ENCODE measurements at regions not wholly inside any gene's neighbourhood (a gene's known extent, or its start where the extent isn't known, plus 50 kb on each side); places are given as distances from the start of the nearest gene placed in this dataset.

DNA sequence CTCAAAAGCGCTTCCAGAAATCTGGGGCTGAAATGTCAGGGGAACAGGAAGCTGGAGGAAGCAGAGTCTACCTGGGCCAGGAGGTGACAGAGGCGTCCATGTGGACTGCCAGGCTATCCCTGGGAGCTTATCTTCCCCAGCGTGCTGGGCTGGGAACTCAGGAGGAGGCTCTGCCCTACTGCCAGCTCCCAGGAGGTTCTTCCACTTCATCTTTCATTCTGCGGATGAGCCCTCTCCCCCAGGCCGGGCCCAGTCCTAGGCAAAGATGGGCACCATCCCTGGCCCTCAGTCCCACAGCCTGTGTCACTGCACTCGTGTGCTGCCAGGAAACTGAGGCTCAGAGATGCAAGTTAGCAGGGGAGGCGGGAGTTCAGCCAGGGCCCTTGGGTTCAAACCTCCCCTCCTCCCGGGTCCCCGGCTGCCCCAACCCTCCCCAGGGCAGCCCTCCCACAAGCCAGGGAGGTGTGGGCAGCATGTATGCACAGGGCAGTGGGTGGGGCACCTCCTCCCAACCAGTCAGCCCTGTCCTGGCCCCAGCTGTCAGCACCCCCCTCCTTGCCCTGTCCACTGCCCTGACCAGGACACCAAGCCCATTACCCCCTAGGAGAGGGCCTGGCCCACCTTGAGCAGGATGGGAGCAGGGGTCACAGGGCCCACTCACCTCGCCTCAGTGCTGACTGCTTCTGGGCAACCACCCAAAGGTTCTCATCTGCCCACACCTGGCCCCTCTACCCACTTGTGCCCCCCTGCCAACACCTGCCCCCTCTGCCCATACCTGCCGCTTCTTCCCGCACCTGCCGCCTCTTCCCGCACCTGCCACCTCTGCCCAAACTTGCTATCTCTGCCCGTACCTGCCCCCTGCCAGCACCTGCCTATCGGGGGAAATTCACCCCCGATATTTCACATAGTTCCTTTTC lies 226.0 kb downstream of the NPHP4 start:
- no peak for DNase-seq

DNA sequence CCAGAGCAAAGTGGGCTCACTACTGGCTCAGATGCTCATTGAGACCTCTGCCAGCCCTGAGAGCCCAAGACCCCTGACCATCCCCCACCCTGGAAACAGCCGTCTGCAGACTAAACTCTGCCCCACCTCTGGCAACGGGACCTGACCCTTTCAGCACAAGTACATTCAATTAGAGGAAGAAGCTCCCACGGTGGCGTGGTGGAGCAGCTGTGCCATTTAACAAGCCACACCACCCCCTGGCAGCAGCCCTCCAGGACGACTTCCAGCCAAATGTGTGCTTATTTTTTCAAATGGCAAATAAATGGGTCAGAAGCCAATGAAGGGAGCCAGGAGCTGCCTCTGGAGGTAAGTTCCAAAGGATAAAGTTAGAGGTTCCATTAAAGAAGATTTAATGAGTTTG lies 226.7 kb downstream of the NPHP4 start:
- DNase-seq, result no peak

DNA sequence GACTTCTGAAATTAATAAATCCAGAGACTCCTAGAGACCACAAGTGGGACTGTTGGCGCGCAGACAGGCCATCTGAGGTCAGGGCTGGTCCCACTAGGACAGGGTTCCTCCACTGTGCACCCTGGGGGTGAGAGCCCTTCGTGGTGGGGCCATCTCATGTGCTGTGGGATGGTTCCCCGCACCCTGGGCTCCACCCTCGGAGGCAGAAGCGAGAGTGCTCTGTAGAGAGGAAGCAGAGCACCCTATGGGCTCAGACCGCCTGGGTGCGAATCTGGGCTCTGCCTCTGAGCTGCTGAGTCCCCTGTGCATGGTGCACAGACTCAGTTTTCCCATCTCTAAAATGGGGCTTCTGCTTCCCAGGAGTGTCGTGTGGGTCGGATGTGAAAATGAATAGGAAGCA lies 227.3 kb downstream of the NPHP4 start:
- DNase-seq, result no peak

DNA sequence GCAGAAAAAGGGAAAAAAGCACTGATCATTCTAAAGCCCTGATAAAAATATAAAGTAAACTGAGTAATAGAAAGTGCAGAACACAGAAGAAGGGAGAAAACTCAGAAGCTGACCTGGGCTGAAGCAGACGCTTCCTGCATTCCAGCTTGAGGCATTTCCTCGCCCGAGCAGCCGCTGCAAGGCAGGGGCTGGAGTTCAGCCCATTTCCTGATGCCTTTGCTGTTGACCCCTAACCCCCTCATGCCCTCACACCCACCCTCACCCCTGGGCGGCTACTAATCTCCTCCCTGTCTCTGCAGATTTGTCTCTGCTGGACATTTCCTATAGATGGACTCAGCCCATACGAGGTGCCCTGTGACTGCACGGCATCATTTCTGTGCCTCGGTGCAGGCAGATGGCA lies 227.8 kb downstream of the NPHP4 start:
- DNase-seq, result no peak

DNA sequence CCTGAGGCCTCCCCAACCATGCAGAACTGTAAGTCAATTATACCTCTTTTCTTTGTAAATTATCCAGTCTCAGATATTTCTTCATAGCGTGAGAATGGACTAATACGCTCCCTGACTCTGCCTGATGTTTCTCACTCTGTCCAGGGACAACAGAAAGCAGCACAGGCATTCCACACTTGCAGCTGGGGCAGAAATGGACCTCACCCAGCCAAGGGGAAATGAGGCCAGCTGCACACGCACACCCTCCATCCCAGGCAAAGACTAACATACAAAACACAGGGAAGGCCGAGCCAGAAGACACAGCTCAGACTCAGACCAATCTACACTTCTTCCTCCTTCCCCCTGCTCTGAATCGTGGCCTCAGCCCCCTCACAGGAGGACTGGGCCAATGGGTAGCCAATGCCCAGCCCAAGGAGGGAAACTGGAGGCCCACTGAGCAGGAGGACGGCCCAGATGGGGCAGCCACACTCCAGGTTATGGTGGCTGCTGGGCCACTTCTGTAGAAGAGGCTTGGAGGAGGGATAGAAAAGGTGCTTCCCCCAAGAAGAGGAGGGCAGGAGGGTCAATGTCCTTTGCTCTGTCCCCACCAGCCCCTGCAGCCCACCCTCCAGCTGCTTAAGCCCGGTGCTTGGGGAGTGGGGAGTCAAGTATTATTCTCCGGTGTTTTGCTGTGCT lies 228.4 kb downstream of the NPHP4 start:
- no peak for DNase-seq

DNA sequence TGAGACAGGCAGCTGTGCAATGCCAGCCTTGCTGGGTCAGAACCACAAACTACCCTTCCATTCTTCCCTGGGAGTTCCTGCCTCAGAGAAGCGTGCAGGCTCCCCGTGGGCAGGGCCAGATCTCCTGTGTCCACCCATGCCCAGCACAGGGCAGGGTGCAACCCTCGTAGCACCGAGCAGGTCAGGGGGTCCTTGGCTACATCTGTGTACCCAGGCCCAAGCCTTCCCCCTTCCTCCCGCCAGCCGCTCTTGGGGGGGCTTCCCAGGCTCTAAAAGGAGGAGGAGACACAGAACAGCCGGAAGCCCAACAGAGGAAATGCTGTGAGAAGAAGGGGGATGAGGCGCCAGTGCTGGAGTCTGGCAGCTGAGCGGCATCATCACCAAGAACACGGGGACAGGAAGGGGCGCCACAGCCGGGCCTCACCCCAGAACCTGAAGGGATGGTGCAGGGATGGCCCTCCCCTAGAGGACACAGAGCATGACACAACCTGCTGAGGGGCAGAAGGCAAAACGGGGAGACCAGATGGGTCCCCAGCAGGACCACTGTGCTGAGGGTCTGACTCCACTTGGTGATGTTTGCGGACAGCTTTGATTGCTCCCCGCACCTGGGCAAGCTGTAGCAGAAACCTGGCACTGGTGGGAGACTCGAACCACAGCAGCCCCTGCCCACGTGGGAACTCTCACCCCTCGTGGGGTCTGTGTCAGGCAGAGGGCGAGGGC lies 233.2 kb downstream of the NPHP4 start:
- no peak for DNase-seq

DNA sequence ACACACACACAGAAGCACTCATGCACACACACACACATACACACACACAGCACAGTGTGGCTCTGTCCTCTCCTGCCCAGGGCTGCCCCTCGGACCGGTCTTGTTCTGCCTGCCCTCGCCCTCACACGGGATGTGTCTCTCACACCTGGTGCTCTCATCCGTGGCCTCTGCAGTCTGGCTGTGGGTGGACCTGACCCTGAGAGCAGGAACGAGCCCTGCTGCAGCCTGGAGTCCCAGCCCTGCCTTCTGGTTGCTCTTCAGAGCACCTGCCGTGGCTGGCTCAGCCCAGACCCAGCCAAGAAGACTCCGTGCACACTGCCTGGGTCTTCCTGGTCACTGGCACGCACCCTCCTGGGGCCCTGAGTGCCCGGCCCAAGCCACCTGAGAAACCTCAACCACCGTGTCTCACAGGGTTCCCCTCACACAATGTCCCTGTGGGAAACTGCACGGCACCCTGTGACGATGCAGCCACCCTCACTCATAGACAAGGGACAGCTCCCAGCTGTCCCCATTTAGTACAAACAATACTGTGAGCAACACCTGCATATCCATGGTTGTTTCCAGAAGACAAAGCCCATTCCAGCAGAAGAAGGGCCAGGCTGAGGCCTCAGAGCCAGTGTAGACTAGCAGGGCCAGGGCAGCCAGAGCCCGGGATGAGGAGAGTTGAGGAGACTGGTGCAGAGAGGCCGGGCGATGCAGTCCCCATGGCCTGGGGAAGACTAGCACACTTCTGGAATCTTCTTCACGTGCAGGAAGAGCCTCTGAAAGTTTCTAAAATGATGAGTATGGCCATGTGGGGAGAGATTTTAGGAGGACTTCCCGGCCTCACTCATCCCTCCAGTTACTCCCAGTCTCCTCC lies 234.0 kb downstream of the NPHP4 start:
- no peak for DNase-seq

DNA sequence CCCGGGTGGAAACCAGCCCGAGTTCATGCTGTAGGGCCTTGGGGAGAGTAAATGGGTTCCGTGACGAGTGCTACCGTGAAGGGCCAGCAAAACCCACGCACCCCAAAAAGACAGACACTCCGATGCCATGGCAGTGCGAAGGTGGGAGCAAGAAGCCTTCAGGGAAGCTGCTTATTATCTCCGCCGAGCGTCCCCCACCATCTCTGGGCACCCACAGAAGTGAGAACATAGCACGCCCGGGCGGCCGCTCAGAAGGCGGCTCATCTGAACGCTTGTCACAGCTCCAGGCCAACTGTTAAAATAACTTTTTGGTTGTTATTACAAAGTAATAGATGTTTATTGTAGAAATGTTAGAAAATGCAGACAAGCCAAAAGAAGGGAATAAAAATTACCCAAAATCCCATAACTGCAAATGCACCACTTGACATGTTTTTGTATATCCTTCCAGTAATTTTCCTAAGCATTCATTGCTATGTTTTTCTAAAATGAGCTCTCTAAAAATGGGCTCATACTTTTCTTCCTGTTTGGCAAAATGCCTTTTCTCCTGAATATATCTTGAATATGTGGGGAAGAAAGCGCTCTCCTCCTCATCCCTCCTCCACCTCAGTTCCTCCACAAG lies 234.9 kb downstream of the NPHP4 start:
- no peak for DNase-seq

DNA sequence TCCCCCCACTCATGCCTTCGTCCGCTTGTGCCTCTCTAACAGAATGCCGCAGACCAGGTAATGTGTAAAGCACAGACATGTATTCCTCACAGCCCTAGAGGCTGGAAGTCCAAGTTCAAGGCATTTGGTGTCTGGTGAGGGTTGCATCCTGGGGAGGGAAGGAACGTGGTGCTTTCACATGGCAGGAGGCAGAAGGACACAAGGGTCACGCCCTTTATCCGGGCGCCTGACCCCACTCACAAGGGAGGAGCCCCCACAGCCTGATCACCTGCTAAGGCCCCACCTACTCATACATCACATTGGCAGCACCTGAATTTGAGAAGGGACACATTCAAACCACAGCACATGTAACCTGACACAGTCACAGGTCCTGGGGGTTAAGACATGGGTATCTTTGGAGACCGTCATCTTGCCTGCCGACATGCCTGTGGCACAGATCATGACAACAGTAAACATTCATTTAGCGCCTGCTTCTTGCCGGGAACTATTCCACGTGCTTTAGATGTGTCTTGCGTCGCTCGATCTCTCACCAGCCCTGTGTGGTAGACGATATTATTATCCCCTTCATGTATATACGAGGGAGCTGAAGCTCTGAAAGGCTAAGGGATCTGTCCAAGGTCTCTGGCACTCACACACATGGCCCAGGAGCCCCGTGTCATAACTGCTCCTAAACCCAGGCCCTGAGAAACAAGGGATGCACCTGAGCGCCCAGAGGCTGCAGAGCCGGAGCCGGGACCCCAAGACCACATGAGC lies 235.6 kb downstream of the NPHP4 start:
- DNase-seq, result no peak

DNA sequence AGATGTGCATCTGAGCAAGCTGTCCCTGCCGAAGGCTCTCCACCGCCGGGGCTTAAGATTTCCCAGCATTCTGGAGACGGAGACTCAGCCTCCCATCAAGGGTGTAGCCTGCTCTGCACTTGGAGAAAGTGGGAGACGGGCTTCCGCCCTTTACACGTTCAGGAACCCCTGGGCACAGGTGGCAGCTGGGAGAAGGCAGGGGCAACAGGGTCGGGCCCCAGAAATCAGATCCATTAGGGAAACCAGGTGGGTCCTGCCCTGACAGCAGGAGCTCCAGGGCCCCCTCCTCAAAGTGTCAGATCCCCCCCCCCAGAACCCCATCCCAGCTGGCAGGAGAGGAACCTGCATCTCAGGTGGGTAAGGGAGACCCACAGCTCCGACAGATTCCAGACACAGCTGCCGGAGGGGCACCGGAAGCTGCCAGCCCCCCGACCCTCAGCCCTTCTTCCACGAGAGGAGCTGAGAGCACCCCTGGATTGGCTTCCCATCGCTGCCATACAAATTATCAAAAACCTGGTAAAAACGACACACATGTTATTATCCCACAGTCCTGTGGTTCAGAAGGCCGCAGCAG lies 236.6 kb downstream of the NPHP4 start:
- DNase-seq, result no peak

DNA sequence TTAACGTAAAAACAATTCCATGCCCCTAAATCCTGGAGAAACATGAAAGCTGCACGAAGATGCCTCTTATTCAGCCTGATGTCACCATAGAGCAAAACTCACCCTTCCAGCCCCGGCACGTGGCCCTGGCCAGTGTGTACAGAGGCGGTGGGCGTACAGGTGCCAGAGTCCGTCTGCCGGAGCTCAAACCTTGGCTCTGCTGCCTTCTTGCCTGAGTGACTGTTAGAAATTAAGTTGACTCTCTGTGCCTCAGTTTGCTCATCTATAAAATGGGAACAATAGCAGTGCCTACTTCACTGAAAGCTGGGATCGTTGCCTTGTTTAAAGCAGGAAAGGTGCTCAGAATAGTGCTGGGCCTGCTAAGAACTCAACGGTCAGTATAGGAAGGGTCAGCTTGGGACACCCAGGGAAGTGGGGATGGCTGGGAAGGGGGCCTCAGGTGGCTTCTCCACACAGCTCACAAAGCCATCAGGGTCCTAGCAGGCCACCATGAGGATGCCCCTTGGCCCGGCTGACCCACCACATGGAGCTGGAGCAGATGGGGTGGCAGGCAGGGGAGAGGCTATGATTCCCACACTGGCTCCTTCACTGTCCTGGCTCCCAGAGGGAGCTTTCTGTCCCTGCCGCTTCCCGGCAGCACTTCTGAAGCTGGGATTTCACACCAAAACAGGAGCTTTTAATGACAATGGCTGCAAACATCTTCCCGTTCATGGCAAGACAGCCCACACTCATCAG lies 237.2 kb downstream of the NPHP4 start:
- no peak for DNase-seq

DNA sequence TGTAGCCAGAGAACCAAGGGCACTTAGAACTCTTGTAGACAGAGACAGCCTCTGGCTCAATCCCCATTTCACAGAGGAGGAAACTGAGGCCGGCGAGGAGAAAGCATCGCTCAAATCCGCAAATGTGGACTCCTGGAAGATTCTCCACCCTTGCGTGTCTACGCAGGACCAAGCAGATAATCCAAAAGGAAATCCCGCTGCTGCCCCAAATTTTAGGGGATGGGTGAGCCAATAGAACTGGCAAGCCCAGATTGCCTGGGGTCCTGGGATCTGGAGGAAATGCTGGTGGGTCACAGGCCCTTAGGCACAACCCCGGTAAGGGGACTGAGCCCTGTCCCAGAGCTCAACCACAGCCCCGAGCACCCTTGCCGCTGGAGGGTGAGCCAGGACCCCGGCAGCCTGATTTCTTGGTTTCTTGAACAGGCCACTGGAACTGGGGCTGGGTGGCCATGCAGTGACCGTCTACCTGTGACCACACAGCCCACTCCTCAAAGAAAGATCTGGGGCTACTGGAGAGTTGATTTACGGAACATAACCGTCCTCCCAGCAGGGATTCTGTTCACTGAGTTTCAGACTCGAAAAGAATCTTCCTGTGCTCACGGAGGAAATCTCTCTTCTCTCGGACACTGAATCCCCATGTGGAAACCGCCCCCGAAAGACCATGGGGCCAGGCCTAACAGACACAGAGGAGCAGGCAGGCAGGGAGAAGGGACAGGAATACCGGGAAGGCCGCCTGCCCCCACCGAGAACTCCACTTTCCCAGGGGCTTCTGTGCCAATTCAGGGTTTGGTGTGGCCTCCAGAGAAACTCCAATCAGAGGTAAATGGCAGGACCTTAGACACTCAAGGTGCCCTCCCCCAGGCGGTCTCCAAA lies 238.4 kb downstream of the NPHP4 start:
- no peak for DNase-seq

DNA sequence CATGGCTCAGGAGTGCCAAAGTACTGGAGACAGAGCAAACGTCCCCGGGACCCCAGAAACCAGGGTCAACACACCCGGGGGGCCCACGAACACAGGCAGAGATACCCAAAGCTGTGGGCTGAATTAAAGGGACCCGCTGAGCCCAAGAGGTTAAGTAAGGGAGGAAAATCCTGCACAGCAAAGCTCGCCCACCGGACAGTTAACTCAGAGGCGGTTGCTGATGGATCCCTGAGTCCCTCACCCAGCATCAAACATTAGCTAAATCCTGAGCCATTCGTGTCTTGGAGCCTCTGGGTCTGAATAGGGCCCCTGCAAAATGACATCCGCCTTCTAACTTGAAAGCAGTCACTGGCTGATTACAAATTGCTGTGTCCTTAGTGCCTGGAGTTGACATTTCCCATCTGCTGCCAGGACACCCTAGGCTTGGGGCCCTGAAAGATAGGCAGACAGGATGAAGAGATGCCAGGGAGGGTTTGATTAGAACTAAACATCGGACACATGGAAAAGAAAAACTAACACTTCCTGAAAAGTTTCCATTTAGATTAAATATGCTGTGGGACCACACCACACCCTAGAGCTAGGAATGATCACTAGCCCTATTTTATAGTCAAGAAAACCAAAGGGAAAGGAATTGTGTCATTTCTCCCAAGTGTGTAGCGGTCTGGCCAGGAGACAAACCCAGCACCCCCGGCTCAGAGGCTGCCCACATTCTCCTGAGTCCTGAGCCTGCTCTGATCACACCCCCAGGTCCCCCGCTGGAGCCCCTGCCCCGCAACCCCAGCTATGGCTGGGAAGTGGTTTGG lies 239.3 kb downstream of the NPHP4 start:
- DNase-seq, result no peak

DNA sequence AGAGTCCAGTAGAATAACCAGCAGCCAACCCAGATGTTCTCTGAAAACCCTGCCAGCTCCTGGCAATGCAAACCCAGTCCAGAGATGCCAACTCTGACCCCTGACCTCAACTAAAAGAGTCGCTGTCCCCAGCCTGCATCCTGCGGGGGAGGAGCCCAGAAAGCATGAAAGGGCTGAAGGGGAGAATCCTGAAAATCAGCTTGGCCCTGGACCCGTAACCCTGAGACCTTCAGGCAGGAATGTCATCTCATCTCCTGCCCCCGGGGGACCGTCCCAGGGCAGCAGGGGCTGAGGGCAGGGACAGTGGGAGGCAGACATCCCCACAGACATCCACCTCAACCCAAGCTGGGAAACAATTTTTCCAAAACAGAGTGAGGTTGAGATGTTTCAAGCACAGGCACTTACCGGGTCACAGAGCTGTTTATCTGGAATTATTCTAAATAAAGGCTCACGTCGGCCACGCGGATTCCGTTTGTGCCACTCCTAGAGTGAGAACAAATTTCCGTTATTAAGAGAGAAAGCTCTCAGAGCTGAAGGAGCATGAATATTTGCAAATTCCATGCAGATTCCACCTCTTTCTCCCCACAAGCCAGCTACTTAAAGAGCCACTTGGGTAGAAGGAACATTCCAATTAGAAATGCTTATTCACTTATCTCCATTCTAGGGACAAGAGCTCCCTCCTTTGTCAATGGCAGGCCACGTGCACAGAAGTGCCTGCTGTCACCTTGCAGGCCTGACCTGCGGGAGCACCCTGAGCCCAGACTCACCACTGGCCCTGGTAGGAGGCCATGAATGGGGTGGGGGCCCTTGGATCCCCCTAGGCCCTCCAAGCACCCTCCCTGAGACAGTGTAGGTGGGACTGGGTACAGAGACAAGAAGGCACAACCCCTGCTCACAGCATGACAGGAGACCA lies 240.1 kb downstream of the NPHP4 start:
- DNase-seq, result no peak

DNA sequence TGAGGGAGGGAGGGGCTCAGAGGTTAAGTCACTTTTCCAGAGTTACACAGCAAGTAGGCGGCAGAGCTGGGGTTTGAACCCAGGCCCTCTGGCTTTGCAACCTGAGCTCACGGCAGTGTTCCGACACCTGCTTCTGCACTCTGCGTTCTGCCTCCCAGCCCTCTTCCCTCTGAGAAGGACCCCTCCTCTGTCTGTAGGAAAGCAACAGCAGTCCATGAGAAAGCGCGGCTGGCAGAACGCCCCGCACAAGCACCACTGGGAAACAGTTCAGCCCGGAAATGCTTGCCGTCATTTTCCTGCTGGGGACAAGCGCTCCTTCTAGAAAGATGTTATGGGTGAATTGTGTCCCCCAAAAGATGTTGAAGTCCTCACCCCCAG lies 241.1 kb downstream of the NPHP4 start:
- no peak for DNase-seq

DNA sequence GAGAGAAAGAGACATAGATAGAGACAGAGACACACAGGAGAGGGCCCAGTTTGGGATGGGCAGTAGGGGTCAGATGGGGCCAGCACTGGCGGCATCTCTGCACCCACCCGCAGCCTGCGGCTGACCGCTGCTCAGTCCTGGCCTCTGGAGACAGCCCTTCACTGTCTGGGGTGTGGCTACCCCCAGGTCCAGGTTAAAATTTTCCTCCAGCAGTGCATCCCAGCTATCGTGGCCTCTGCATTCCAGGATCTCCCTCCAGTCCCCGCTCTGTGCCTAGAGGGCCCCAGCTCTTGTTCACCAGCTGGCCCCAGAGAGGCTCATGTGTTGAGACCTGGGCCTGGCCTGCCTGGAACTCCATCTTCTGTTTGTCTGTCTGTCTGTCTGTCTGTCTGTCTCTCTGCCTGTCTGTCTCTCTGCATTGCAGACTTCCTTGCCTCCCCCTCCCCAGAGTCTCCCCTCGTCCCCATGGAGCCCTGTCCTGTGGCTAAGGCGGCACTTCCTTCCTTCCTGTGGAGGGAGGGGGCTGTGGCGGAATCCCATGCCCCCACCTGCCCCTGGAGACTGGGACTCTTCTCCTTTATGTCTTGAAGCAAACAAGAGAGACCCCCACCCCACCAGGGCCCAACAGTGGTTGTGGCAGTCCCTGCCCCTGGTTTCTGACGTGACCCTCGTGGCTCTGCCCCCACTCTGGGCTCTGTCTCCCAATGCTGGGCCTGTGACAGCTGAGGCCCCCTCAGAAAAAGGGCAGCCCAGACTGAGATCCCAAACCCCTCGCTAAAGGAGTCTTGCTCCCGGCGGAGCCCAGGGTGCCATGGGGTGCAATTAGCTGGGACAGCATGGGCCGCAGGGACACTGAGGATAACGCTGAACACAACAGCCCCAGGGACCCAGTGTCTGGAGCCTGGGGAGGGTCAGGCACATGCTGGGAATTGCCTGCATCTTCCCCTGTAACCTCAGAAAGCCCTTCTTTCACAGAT lies 241.8 kb downstream of the NPHP4 start:
- no peak for DNase-seq

Data from CD4-positive, alpha-beta T cell treated with Interleukin-21 for 1 hour (primary cell).